Hematopoietic multipotent progenitor cell (in vitro differentiated cells): ENCODE measurements at regions not wholly inside any gene's neighbourhood (a gene's known extent, or its start where the extent isn't known, plus 50 kb on each side); places are given as distances from the start of the nearest gene placed in this dataset.
A peak's percentile ranks its signal among the peaks of the same experiment; 100 is the strongest.

ENCODE experiments used
- DNase-seq, 3 donors: peaks; one replicate each; pipeline ENCODE4 v3.0.0-alpha.2; 2011 to 2015; ENCODE audit warnings: low read depth in 2 of 3, low spot score in 2 of 3

DNA sequence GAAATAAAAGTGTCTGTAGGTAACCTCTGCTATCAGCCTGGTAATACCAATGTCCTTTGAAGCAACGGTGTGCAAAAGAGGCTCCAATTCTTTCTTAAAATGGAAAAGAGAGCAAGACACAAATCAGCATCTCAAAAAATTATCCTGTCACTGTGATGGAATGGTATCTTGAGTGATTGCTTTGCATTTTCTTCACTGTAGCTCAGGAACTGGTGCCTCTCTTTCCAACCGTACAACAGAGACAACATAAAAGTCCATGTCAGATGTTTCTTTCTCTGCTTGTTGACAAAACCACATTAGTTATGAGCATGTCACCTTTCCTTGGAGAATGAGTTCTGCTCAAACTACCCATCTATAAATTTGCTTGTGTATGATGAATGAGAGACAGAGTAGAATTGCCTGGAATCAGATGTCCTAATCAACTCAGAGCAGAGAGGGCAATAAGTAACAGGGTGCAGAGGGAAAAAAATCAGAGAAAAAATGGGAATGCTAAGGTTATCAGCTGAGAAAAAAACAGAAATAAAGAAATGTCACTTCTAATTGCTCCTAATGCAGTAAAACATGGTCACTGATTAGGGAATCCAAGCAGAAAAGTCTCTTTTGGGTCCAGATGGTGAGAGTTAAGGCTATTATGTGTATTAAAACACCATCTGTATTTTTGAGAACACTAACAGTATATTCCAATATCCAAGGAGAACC is 465.0 kb upstream of the ATP2B1 start:
- DNase-seq = no peak

DNA sequence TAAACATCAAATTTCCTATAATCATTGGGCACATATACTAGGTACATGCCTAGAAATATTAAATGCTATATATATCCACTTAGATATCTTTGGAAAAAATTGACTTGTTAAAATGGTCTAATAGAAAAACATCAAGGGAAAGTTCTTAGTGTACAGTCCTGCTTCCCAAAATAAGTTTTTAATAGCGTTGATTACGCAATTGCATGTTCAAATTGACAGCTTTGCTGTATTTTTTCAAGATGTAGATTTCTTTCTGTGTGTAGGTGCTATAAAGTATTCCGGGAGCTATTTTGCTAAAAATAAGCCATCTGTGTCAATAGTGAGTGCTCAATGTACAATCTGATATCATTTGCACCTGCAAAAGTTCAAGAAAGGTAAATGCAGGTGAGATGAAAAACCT is 463.9 kb upstream of the ATP2B1 start:
- no peak for DNase-seq

- DNase-seq = no peak
These were observed 462.1 kb upstream of the ATP2B1 start for GRCh38 chr12:90170740-90171139.

- DNase-seq = no peak
These were observed 459.0 kb upstream of the ATP2B1 start for GRCh38 chr12:90167518-90168208.

- no peak for DNase-seq
These were observed 458.0 kb upstream of the ATP2B1 start for GRCh38 chr12:90166671-90167070.

- no peak for DNase-seq
These were observed 457.4 kb upstream of the ATP2B1 start for GRCh38 chr12:90166012-90166411.

DNA sequence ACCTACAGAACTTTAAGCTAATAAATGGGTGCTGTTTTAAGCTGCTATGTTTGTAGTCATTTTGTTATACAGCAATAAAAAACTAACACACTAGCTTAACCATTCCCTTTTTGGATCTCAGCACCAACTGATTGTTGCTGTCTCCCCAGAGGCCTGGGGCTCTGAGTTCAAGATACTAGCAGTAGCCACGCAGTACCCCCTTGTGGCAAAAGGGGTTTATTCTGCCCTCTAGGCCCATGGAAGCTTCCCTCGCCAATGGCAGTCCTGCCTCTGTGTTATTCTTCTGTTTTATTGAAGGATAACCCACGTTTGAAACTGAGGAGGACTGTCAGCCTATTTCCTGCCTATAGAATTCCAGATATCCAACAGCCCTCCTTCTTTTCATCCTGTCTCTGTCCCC is 455.3 kb upstream of the ATP2B1 start:
- no peak for DNase-seq

DNA sequence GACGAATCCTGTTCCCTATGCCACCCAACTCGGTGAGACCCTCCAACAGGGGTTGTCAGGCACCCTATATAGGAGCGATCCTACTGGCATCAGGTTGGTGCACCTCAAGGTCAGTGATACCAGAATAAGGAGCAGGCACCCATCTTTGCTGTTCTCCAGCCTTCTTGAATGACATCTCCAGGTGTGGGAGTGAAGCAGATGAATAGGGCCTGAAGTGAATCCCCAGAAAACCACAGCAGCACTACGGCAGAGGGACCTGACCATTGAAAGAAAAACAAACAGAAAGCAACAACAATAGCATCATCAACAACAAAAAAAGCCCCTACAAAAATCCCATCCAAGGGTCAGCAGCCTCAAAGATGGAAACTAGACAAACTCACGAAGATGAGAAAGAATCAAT is 445.2 kb upstream of the ATP2B1 start:
- no peak for DNase-seq

GRCh38 chr12:90152897-90153624 is 444.4 kb upstream of the ATP2B1 start:
- peak in 1 of 3 donors; percentile 3 for DNase-seq

- no peak for DNase-seq
These were observed 442.9 kb upstream of the ATP2B1 start for GRCh38 chr12:90151491-90152015.

- no peak for DNase-seq
These were observed 440.8 kb upstream of the ATP2B1 start for GRCh38 chr12:90149453-90149852.

DNA sequence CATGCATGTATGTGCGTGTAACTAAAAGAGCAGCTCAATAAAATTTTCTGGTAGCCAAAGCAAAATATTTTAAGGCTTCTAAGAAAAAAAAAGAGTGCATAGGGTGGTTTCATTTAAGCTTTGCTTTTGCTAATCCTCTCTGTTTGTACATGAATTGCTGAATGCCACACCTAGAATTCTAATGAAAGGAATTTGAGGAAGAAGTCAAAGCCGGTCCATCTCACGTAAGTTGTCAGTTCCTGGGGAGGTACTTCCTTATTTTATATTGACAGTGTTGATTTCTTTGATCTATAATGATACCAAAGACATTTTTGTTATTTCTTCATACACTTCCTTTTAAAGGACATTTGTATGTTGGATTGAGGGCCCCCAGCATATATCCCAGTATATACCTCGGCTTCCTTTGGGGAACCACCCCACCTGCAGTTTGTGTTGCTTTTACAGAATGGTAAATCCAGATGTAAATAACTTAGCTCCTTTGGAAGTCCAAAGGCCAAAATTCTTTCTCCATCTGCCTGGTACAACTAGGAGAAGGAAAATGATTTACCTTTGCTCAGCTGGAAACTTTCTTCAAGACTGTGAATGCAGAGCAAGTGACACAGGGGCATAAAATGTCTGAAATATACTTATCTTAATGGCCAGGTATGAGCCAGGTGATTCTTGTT is 420.9 kb upstream of the ATP2B1 start:
- no peak for DNase-seq

DNA sequence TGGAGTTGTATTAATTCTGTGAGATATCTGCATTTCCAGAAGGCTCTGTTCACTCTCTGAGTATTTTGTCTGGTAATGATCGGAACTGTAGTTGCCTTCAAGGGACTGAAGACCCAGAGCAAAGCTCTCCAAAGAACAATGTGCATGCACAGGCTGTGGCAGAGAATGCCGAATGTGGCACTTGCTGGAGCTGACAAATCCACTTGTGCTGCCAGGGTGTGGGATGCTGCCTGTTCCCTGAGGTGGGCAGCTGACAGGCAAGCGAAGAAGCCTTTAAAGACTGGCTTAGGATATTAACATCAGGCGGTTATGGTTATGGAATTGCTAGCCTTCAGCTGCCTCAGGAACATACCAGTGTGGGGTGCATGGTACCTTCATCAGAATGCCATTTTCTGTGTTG is 419.9 kb upstream of the ATP2B1 start:
- no peak for DNase-seq

DNA sequence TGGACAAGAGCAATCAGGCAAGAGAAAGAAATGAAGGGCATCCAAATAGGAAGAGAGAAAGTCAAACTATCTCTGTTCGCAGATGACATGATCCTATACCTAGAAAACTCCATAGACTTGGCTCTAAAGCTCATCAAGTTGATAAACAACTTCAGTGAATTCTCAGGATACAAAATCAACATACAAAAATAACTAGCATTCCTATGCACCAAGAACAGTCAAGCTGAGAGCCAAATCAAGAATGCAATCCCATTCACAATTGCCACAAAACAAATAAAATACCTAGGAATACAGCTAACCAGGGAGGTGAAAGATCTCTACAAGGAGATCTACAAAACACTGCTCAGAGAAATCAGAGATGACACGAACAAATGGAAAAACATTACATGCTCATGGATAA is 417.5 kb upstream of the ATP2B1 start:
- DNase-seq = no peak

GRCh38 chr12:90124914-90125313 is 416.3 kb upstream of the ATP2B1 start:
- DNase-seq = no peak

DNA sequence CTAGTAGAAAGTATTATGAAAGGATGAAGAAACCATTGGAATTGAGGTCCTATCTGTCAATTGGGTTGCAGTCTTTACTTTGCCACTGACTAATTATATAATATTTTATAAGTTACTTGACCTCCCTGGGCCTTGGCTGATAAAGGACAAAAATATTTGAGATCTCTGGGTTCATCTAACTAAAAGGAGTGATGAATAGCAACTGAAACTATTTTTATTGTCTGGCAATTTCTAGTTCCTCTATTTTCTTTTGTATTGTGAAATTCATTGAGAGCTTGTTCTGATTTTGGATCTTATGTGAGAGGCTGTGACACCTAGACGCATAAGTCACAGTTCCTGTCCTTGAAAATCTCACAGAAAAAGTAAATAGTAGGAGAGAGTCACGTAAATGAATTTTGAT is 415.7 kb upstream of the ATP2B1 start:
- no peak for DNase-seq

GRCh38 chr12:90122681-90123080 is 414.0 kb upstream of the ATP2B1 start:
- no peak for DNase-seq

DNA sequence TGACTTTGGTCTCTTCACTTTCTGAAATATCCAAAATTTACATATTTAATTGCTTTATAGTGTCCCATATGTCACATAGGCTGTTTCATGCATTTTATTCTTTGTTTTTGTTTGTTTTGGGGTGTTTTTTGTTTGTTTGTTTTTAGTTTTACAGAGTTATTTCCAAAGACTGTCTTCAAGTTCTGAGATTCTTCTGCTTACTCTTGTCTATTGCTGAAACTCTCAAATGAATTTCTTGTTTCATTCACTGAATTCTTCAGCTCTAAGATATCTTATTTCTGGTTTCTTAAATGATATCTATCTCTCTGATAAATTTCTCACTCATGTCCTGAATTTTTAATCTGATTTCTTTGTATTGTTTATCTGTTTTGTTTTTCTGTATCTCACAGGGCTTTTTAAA is 412.0 kb upstream of the ATP2B1 start:
- peak in 1 of 3 donors; percentile 27 for DNase-seq

- no peak for DNase-seq
These were observed 404.0 kb upstream of the ATP2B1 start for GRCh38 chr12:90112666-90113065.

DNA sequence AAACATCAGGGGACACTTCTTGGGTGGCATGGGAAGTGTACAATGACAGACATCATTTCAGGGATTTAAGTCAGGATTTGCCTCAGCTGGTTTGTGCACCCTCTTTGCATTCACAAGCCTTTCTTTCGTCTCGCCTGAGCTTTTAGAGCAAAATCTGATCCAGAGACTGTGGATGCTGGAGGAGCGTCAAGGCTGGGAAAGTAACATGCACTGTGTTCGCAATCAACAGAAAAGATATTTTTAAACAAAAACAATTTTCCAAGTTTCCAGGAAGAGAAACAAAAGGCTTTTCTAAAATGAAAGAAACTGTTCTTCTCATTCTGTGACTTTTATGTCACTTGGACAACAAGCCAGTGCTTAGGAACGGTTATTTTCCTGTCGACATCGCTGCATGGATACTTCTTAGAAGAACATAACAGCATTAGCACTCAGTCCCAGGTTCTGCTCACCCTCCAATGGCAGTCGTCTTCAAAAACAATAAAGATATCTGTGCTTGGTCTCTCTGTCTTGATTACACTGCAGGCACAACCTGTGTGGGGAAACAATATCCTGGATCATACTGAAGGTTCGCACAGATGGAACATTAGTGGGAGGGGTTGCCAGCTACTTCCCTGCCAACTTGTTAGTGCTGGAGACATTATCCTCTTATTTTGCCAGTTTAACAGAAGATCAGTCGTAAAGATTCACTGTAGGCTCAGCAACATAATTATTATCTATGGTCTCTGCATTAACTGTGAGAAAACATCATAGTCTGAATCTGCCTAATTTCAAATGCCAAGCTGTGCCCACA is 403.3 kb upstream of the ATP2B1 start:
- DNase-seq = no peak
